H1 (cell line): ENCODE measurements at regions not wholly inside any gene's neighbourhood (a gene's known extent, or its start where the extent isn't known, plus 50 kb on each side); places are given as distances from the start of the nearest gene placed in this dataset.

Experiments
- EZH2 ChIP-seq: fragments of 200-600 bp; sonication (generic); IDR thresholded peaks from 2 replicates; pipeline ENCODE4 v1.7.1; 2012; ENCODE audit warnings: low read depth, mild to moderate bottlenecking, moderate library complexity, low read length, inconsistent platforms; ENCODE audit not compliant: severe bottlenecking
- GABPA ChIP-seq: IDR thresholded peaks from 2 replicates; pipeline ENCODE4 v1.6.1; 2011; ENCODE audit warnings: mild to moderate bottlenecking, low read length, moderate library complexity, borderline replicate concordance; ENCODE audit not compliant: insufficient read depth
- GTF2F1 ChIP-seq: IDR thresholded peaks from 2 replicates; pipeline ENCODE4 v1.6.1; 2012; ENCODE audit warnings: low read depth, low read length, improper control_type of control experiment, borderline replicate concordance
- POLR2A ChIP-seq, 2 experiments: IDR thresholded peaks; 1 replicate in 1 of 2; 2 replicates in 1 of 2; pipeline ENCODE4 v1.6.1; 2011; ENCODE audit warnings: low read depth in 2 of 2, low read length in 2 of 2, mild to moderate bottlenecking in 2 of 2; ENCODE audit errors: control extremely low read depth in 1 of 2
- RAD21 ChIP-seq, 2 experiments: IDR thresholded peaks in 1 of 2; conservative IDR thresholded peaks in 1 of 2; 2 replicates each; pipeline ENCODE4 v1.6.1; 2011; ENCODE audit warnings: low read depth in 2 of 2, low read length in 2 of 2, improper control_type of control experiment in 1 of 2, inconsistent platforms in 1 of 2, mild to moderate bottlenecking in 1 of 2, moderate library complexity in 1 of 2
- SIN3A ChIP-seq, 2 experiments: IDR thresholded peaks in 1 of 2; conservative IDR thresholded peaks in 1 of 2; 2 replicates each; pipeline ENCODE4 v1.6.1; 2011 to 2012; ENCODE audit warnings: low read length in 2 of 2, improper control_type of control experiment in 1 of 2, low read depth in 1 of 2, mild to moderate bottlenecking in 1 of 2
- SP4 ChIP-seq: IDR thresholded peaks from 2 replicates; pipeline ENCODE4 v1.6.1; 2012; ENCODE audit warnings: low read length, inconsistent platforms
- TEAD4 ChIP-seq: IDR thresholded peaks from 2 replicates; pipeline ENCODE4 v1.6.1; 2012; ENCODE audit warnings: low read depth, low read length, inconsistent platforms, mixed read lengths
- TF ChIP-seq, protein P1 (sequence below), 3 experiments: IDR thresholded peaks; 1 replicate in 2 of 3; 2 replicates in 1 of 3; pipeline versions ENCODE4 v1.5.1 to v1.6.1; 2011; ENCODE audit warnings: low read length in 3 of 3, mild to moderate bottlenecking in 3 of 3, inconsistent platforms in 2 of 3, low read depth in 1 of 3, moderate library complexity in 1 of 3; ENCODE audit not compliant: insufficient read depth in 1 of 3; ENCODE audit errors: control extremely low read depth in 1 of 3

DNA sequence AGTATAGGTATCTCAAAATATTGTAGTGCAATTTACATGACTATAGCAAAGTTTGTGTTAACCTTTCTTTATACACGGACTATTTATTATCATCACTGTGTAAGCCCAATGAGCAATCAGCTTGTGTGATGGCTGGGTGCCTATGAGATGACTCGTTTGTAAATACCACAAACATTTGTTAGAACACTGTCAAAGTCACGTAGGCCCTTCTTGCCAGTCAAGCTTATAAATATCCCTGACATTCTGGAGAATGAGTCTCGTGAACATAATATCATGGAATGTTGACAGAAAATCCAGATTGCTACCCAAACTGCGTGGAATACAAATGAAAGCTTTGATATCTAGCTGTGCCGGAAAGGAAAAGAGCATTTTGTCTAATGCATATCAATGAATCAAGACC is 648.3 kb upstream of the MDGA2 start:
- TF ChIP-seq GTF2F1 (no peak), SIN3A (conservative IDR thresholded peaks at IDR 0.05 in 1 of 2, IDR thresholded peaks at IDR 0.05 in 1 of 2; ENCODE audit: low read depth in 1 of 2, low read length in 2 of 2) (no peak), POLR2A (IDR thresholded peaks at IDR 0.05; ENCODE audit: control extremely low read depth in 1 of 2, low read depth in 2 of 2, low read length in 2 of 2) (no peak), TEAD4 (no peak), EZH2 (no peak), GABPA (no peak), SP4 (no peak), RAD21 (IDR thresholded peaks at IDR 0.05 in 1 of 2, conservative IDR thresholded peaks at IDR 0.05 in 1 of 2; ENCODE audit: low read depth in 2 of 2, low read length in 2 of 2) (no peak)
- TF ChIP-seq, protein P1, sequence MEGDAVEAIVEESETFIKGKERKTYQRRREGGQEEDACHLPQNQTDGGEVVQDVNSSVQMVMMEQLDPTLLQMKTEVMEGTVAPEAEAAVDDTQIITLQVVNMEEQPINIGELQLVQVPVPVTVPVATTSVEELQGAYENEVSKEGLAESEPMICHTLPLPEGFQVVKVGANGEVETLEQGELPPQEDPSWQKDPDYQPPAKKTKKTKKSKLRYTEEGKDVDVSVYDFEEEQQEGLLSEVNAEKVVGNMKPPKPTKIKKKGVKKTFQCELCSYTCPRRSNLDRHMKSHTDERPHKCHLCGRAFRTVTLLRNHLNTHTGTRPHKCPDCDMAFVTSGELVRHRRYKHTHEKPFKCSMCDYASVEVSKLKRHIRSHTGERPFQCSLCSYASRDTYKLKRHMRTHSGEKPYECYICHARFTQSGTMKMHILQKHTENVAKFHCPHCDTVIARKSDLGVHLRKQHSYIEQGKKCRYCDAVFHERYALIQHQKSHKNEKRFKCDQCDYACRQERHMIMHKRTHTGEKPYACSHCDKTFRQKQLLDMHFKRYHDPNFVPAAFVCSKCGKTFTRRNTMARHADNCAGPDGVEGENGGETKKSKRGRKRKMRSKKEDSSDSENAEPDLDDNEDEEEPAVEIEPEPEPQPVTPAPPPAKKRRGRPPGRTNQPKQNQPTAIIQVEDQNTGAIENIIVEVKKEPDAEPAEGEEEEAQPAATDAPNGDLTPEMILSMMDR (IDR thresholded peaks at IDR 0.05; ENCODE audit: control extremely low read depth in 1 of 3, insufficient read depth in 1 of 3, low read depth in 1 of 3, low read length in 3 of 3): no peak
